Activated CD8-positive, alpha-beta T cell treated with anti-CD3 and anti-CD28 coated beads for 36 hours (primary cell): ENCODE measurements at regions not wholly inside any gene's neighbourhood (a gene's known extent, or its start where the extent isn't known, plus 50 kb on each side); places are given as distances from the start of the nearest gene placed in this dataset.

Source experiments
- ATAC-seq: fragments of 200-7000 bp; cut with Tn5 transposase; one replicate; pipeline ENCODE4 v1.10.0; 2021; ENCODE audit warnings: mild to moderate bottlenecking, moderate library complexity
- CTCF ChIA-PET: fragments of 350-600 bp; sonication (Branson Sonifier 250); formaldehyde crosslinking; loops from one replicate; lab custom pipeline; 2021; ENCODE audit warnings: antibody characterized with exemption; lab: Charles Lee
- POLR2A ChIA-PET: fragments of 350-600 bp; sonication (Branson Sonifier 250); formaldehyde crosslinking; loops from one replicate; lab custom pipeline; 2021; ENCODE audit warnings: antibody characterized with exemption; lab: Charles Lee
- DNase-seq: peaks from one replicate; pipeline ENCODE4 v3.0.0-alpha.2; 2020
- H3K27ac Mint-ChIP-seq: one replicate; pipeline ENCODE4 v1.8.0; 2021; ENCODE audit warnings: mild to moderate bottlenecking, mixed read lengths
- H3K27me3 Mint-ChIP-seq: one replicate; pipeline ENCODE4 v1.8.0; 2021; ENCODE audit warnings: mixed read lengths
- H3K36me3 Mint-ChIP-seq: one replicate; pipeline ENCODE4 v1.8.0; 2021; ENCODE audit warnings: low read depth, mixed read lengths
- H3K4me1 Mint-ChIP-seq: one replicate; pipeline ENCODE4 v1.8.0; 2021; ENCODE audit warnings: low read depth, mixed read lengths
- H3K4me3 Mint-ChIP-seq: one replicate; pipeline ENCODE4 v1.8.0; 2021; ENCODE audit warnings: mild to moderate bottlenecking, moderate library complexity, mixed read lengths
- H3K9me3 Mint-ChIP-seq: one replicate; pipeline ENCODE4 v1.8.0; 2021; ENCODE audit warnings: mixed read lengths
- CTCF ChIP-seq: fragments of 200-600 bp; IDR thresholded peaks from one replicate; pipeline ENCODE4 v1.8.0; 2022; ENCODE audit warnings: antibody characterized with exemption, mild to moderate bottlenecking
- intact Hi-C: fragments of 100-400 bp; cut with micrococcal nuclease; formaldehyde crosslinking; loops from one replicate; pipeline ENCODE4 v1.10.0; 2022

GRCh38 chr2:38174646-38175423, 98.9 kb upstream of the CYP1B1 start:
- no peak overlapping the region for H3K27ac Mint-ChIP-seq
- H3K4me1 Mint-ChIP-seq: no peaks in the 10 kb centered on the region
- POLR2A ChIA-PET: no interaction called here
- peaks cover 20% of the 10 kb centered on the region for H3K27me3 Mint-ChIP-seq
- H3K9me3 Mint-ChIP-seq: no peaks in the 10 kb centered on the region
- H3K4me3 Mint-ChIP-seq: no peak overlapping the region
- DNase-seq (no peak), ATAC-seq (no peak)
- H3K36me3 Mint-ChIP-seq: no peaks in the 10 kb centered on the region
- no peak for TF ChIP-seq CTCF
- intact Hi-C loops: no loop called here
- CTCF ChIA-PET: no interaction called here

GRCh38 chr2:38174131-38174530, 98.2 kb upstream of the CYP1B1 start:
- ATAC-seq (no peak), DNase-seq (no peak)
- intact Hi-C loops: no loop called here
- no peaks in the 10 kb centered on the region for H3K9me3 Mint-ChIP-seq
- no peak overlapping the region for H3K27ac Mint-ChIP-seq
- H3K27me3 Mint-ChIP-seq: peaks cover 20% of the 10 kb centered on the region
- H3K4me3 Mint-ChIP-seq: no peak overlapping the region
- POLR2A ChIA-PET: no interaction called here
- H3K4me1 Mint-ChIP-seq: no peaks in the 10 kb centered on the region
- CTCF ChIA-PET: no interaction called here
- no peak for TF ChIP-seq CTCF
- no peaks in the 10 kb centered on the region for H3K36me3 Mint-ChIP-seq

- no peaks in the 10 kb centered on the region for H3K9me3 Mint-ChIP-seq
- H3K27ac Mint-ChIP-seq: no peak overlapping the region
- ChIA-PET CTCF (no interaction called here), POLR2A (no interaction called here)
- no peaks in the 10 kb centered on the region for H3K4me1 Mint-ChIP-seq
- H3K4me3 Mint-ChIP-seq: no peak overlapping the region
- ATAC-seq (no peak), DNase-seq (no peak)
- peaks cover 20% of the 10 kb centered on the region for H3K27me3 Mint-ChIP-seq
- TF ChIP-seq CTCF: no peak
- H3K36me3 Mint-ChIP-seq: no peaks in the 10 kb centered on the region
- intact Hi-C loops: no loop called here
Measured at GRCh38 chr2:38173683-38174082, 97.7 kb upstream of the CYP1B1 start.

- Mint-ChIP-seq H3K27me3 (peaks cover 26% of the 10 kb centered on the region), H3K36me3 (no peaks in the 10 kb centered on the region), H3K9me3 (no peaks in the 10 kb centered on the region), H3K4me3 (no peak overlapping the region), H3K27ac (no peak overlapping the region), H3K4me1 (no peaks in the 10 kb centered on the region)
- intact Hi-C loops: no loop called here
- no peak for DNase-seq
- CTCF ChIA-PET: interaction anchor here (1.2 kb wide), 1 partner anchor 55 kb away, joined by 4 read pairs; no protein-coding TSS in a partner anchor
- ATAC-seq: no peak
- no peak for TF ChIP-seq CTCF
- POLR2A ChIA-PET: interaction anchor here (1.1 kb wide), 1 partner anchor 92 kb away, joined by 3 read pairs; no protein-coding TSS in a partner anchor
Measured at GRCh38 chr2:38171208-38171855, 95.4 kb upstream of the CYP1B1 start.

- intact Hi-C loops: no loop called here
- Mint-ChIP-seq H3K4me3 (no peak overlapping the region), H3K36me3 (no peaks in the 10 kb centered on the region), H3K9me3 (no peaks in the 10 kb centered on the region), H3K4me1 (no peaks in the 10 kb centered on the region), H3K27ac (no peak overlapping the region), H3K27me3 (peaks cover 28% of the 10 kb centered on the region)
- POLR2A ChIA-PET: no interaction called here
- ATAC-seq: no peak
- TF ChIP-seq CTCF: no peak
- CTCF ChIA-PET: no interaction called here
- no peak for DNase-seq
Measured at GRCh38 chr2:38170733-38171132, 94.8 kb upstream of the CYP1B1 start.
